ENCODE measurements at regions not wholly inside any gene's neighbourhood (a gene's known extent, or its start where the extent isn't known, plus 50 kb on each side); places are given as distances from the start of the nearest gene placed in this dataset.

GRCh38 chr19:31173991-31174390 lies 175.2 kb downstream of the TSHZ3 start:
- H3K27ac ChIP-seq (ENCODE audit: low read depth, low read length, poor library complexity, severe bottlenecking): no peak overlapping the region
- H3K4me1 ChIP-seq (ENCODE audit: insufficient read depth, low read length, poor library complexity, severe bottlenecking): no peaks in the 10 kb centered on the region
- H3K9me3 ChIP-seq (ENCODE audit: low read length): no peaks in the 10 kb centered on the region
- H3K79me2 ChIP-seq (ENCODE audit: insufficient read depth, low read depth, low read length): no peaks in the 10 kb centered on the region
- H3K36me3 ChIP-seq (ENCODE audit: insufficient read depth, low read length): no peaks in the 10 kb centered on the region
- no peak overlapping the region for H2AFZ ChIP-seq (ENCODE audit: low read length)
- TF ChIP-seq, protein P1, sequence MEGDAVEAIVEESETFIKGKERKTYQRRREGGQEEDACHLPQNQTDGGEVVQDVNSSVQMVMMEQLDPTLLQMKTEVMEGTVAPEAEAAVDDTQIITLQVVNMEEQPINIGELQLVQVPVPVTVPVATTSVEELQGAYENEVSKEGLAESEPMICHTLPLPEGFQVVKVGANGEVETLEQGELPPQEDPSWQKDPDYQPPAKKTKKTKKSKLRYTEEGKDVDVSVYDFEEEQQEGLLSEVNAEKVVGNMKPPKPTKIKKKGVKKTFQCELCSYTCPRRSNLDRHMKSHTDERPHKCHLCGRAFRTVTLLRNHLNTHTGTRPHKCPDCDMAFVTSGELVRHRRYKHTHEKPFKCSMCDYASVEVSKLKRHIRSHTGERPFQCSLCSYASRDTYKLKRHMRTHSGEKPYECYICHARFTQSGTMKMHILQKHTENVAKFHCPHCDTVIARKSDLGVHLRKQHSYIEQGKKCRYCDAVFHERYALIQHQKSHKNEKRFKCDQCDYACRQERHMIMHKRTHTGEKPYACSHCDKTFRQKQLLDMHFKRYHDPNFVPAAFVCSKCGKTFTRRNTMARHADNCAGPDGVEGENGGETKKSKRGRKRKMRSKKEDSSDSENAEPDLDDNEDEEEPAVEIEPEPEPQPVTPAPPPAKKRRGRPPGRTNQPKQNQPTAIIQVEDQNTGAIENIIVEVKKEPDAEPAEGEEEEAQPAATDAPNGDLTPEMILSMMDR (conservative IDR thresholded peaks at IDR 0.05; ENCODE audit: low read length): no peak
- no peak for TF ChIP-seq EZH2phosphoT487 (IDR thresholded peaks at IDR 0.05; ENCODE audit: borderline replicate concordance, low read depth, low read length)
- no peak overlapping the region for H3K4me2 ChIP-seq (ENCODE audit: low read length)
- H3K9me2 ChIP-seq (ENCODE audit: insufficient read depth, low read length): no peaks in the 10 kb centered on the region
- BruUV-seq (replicated peaks): no TSS peak
- no peaks in the 10 kb centered on the region for H4K20me1 ChIP-seq (ENCODE audit: insufficient read depth, low read length)
- ChIA-PET CTCF (ENCODE audit: unreplicated experiment) (no interaction called here), POLR2A (no interaction called here)
- H3K4me3 ChIP-seq (ENCODE audit: low read depth, low read length, poor library complexity, severe bottlenecking): no peak overlapping the region
- intact Hi-C loops (cut with micrococcal nuclease; ENCODE audit: unreplicated experiment): no loop called here
- no peak for DNase-seq (ENCODE audit: low spot score)

DNA sequence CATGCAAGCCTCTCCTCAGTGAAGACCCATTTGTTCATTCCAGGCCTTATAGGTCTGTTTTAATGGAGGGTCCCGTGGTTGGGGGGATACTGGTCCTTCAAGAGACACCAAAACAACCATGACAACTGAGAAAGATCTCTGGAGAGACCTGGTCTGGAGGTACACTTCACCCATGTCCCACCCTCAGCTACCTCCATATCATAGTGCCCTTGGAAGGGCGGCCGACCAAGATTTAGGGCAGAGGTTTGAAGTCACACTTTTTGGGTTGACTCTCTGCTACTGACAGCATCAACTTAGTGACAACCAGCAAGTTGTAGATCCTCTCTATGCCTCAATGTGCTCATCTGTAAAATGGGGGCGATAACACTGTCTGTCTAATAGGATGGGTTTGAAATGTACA lies 177.3 kb downstream of the TSHZ3 start:
- Histone ChIP-seq H3K4me2 (ENCODE audit: low read length) (no peak overlapping the region), H3K36me3 (ENCODE audit: insufficient read depth, low read length) (no peaks in the 10 kb centered on the region), H3K9me3 (ENCODE audit: low read length) (no peaks in the 10 kb centered on the region), H2AFZ (ENCODE audit: low read length) (no peak overlapping the region), H3K27ac (ENCODE audit: low read depth, low read length, poor library complexity, severe bottlenecking) (no peak overlapping the region), H3K4me1 (ENCODE audit: insufficient read depth, low read length, poor library complexity, severe bottlenecking) (no peaks in the 10 kb centered on the region), H3K9me2 (ENCODE audit: insufficient read depth, low read length) (no peaks in the 10 kb centered on the region), H4K20me1 (ENCODE audit: insufficient read depth, low read length) (no peaks in the 10 kb centered on the region), H3K79me2 (ENCODE audit: insufficient read depth, low read depth, low read length) (no peaks in the 10 kb centered on the region), H3K4me3 (ENCODE audit: low read depth, low read length, poor library complexity, severe bottlenecking) (no peak overlapping the region)
- TF ChIP-seq, protein P1 (conservative IDR thresholded peaks at IDR 0.05; ENCODE audit: low read length): no peak
- TF ChIP-seq EZH2phosphoT487 (IDR thresholded peaks at IDR 0.05; ENCODE audit: borderline replicate concordance, low read depth, low read length): no peak
- POLR2A ChIA-PET: no interaction called here
- intact Hi-C loops (cut with micrococcal nuclease; ENCODE audit: unreplicated experiment): no loop called here
- no peak for DNase-seq (ENCODE audit: low spot score)
- CTCF ChIA-PET (ENCODE audit: unreplicated experiment): no interaction called here
- no TSS peak for BruUV-seq (replicated peaks)

GRCh38 chr19:31170046-31170445 lies 179.2 kb downstream of the TSHZ3 start:
- no peak overlapping the region for H3K4me3 ChIP-seq (ENCODE audit: low read depth, low read length, poor library complexity, severe bottlenecking)
- no peaks in the 10 kb centered on the region for H3K9me3 ChIP-seq (ENCODE audit: low read length)
- no peak overlapping the region for H2AFZ ChIP-seq (ENCODE audit: low read length)
- ChIA-PET POLR2A (no interaction called here), CTCF (ENCODE audit: unreplicated experiment) (no interaction called here)
- H3K4me1 ChIP-seq (ENCODE audit: insufficient read depth, low read length, poor library complexity, severe bottlenecking): no peaks in the 10 kb centered on the region
- TF ChIP-seq, protein P1 (conservative IDR thresholded peaks at IDR 0.05; ENCODE audit: low read length): no peak
- TF ChIP-seq EZH2phosphoT487 (IDR thresholded peaks at IDR 0.05; ENCODE audit: borderline replicate concordance, low read depth, low read length): no peak
- intact Hi-C loops (cut with micrococcal nuclease; ENCODE audit: unreplicated experiment): no loop called here
- no peak for DNase-seq (ENCODE audit: low spot score)
- no peaks in the 10 kb centered on the region for H4K20me1 ChIP-seq (ENCODE audit: insufficient read depth, low read length)
- H3K4me2 ChIP-seq (ENCODE audit: low read length): no peak overlapping the region
- no peaks in the 10 kb centered on the region for H3K79me2 ChIP-seq (ENCODE audit: insufficient read depth, low read depth, low read length)
- no TSS peak for BruUV-seq (replicated peaks)
- no peaks in the 10 kb centered on the region for H3K36me3 ChIP-seq (ENCODE audit: insufficient read depth, low read length)
- no peaks in the 10 kb centered on the region for H3K9me2 ChIP-seq (ENCODE audit: insufficient read depth, low read length)
- no peak overlapping the region for H3K27ac ChIP-seq (ENCODE audit: low read depth, low read length, poor library complexity, severe bottlenecking)
